GM23338 (cell line): ENCODE measurements at regions not wholly inside any gene's neighbourhood (a gene's known extent, or its start where the extent isn't known, plus 50 kb on each side); places are given as distances from the start of the nearest gene placed in this dataset.
A peak's percentile ranks its signal among the peaks of the same experiment; 100 is the strongest.

Source experiments
- ATAC-seq: fragments of 200-7000 bp; cut with Tn5 transposase; 3 replicates; pipeline ENCODE4 v1.9.1; 2020
- DNase-seq: peaks from one replicate; pipeline ENCODE4 v3.0.0-alpha.2; 2015; ENCODE audit warnings: low spot score
- H2AFZ ChIP-seq: fragments of 200-600 bp; sonication (generic); 2 replicates; pipeline ENCODE4 v1.8.0; 2016; ENCODE audit warnings: antibody characterized with exemption, mild to moderate bottlenecking, moderate library complexity
- H3F3A ChIP-seq: fragments of 200-600 bp; sonication (generic); replicated peaks from 2 replicates; pipeline ENCODE4 v1.8.0; 2017; ENCODE audit warnings: antibody characterized with exemption, mixed run types, low read depth
- H3K27ac ChIP-seq: fragments of 200-600 bp; sonication (generic); 2 replicates; pipeline ENCODE4 v1.6.1; 2016; ENCODE audit warnings: low read depth
- H3K27me3 ChIP-seq: fragments of 200-600 bp; sonication (generic); 2 replicates; pipeline ENCODE4 v1.8.0; 2016; ENCODE audit warnings: mild to moderate bottlenecking, mixed run types, moderate library complexity; ENCODE audit not compliant: insufficient read depth
- H3K36me3 ChIP-seq: fragments of 200-600 bp; sonication (generic); 2 replicates; pipeline ENCODE4 v1.8.0; 2016; ENCODE audit warnings: mild to moderate bottlenecking; ENCODE audit not compliant: insufficient read depth
- H3K4me1 ChIP-seq: fragments of 200-600 bp; sonication (generic); 2 replicates; pipeline ENCODE4 v1.8.0; 2016; ENCODE audit warnings: mild to moderate bottlenecking, moderate library complexity; ENCODE audit not compliant: insufficient read depth
- H3K4me2 ChIP-seq: fragments of 200-600 bp; sonication (generic); 2 replicates; pipeline ENCODE4 v1.7.1; 2017; ENCODE audit warnings: mixed run types
- H3K4me3 ChIP-seq: fragments of 200-600 bp; sonication (generic); 2 replicates; pipeline ENCODE4 v1.6.1; 2016; ENCODE audit warnings: mixed run types
- H3K79me2 ChIP-seq: fragments of 200-600 bp; sonication (generic); replicated peaks from 2 replicates; pipeline ENCODE4 v1.8.0; 2017; ENCODE audit warnings: mild to moderate bottlenecking; ENCODE audit not compliant: insufficient read depth
- H3K9me2 ChIP-seq: fragments of 200-600 bp; sonication (generic); 2 replicates; pipeline ENCODE4 v1.8.0; 2017; ENCODE audit not compliant: insufficient read depth
- H4K20me1 ChIP-seq: fragments of 200-600 bp; sonication (generic); replicated peaks from 2 replicates; pipeline ENCODE4 v1.8.0; 2017; ENCODE audit warnings: mild to moderate bottlenecking; ENCODE audit not compliant: insufficient read depth
- H3K27ac Mint-ChIP-seq: 2 replicates; pipeline ENCODE4 v1.8.0; 2020; ENCODE audit warnings: inconsistent platforms, mild to moderate bottlenecking, moderate library complexity, mixed read lengths
- H3K27me3 Mint-ChIP-seq: 3 replicates; pipeline ENCODE4 v1.8.0; 2022; ENCODE audit warnings: low read depth, mild to moderate bottlenecking, moderate library complexity, mixed read lengths, inconsistent platforms; ENCODE audit not compliant: insufficient read depth, poor library complexity
- H3K36me3 Mint-ChIP-seq: 3 replicates; pipeline ENCODE4 v1.8.0; 2021; ENCODE audit warnings: low read depth, mild to moderate bottlenecking, inconsistent platforms, moderate library complexity, mixed read lengths
- H3K4me1 Mint-ChIP-seq: 3 replicates; pipeline ENCODE4 v1.8.0; 2020; ENCODE audit warnings: mild to moderate bottlenecking, inconsistent platforms, mixed read lengths
- H3K4me3 Mint-ChIP-seq: 3 replicates; pipeline ENCODE4 v1.8.0; 2021; ENCODE audit warnings: moderate library complexity, mild to moderate bottlenecking, inconsistent platforms, mixed read lengths
- H3K9me3 Mint-ChIP-seq: 3 replicates; pipeline ENCODE4 v1.8.0; 2020; ENCODE audit warnings: moderate library complexity, mild to moderate bottlenecking, inconsistent platforms, mixed read lengths
- CREB1 ChIP-seq: fragments of 250-450 bp; sonication (Bioruptor Pico); IDR thresholded peaks from 2 replicates; pipeline ENCODE4 v1.5.0; 2020; ENCODE audit warnings: low read depth, mild to moderate bottlenecking, moderate library complexity
- JUNB ChIP-seq: IDR thresholded peaks from one replicate; pipeline ENCODE4 v1.6.1; 2016; ENCODE audit warnings: antibody characterized with exemption; ENCODE audit not compliant: unreplicated experiment
- NANOG ChIP-seq: IDR thresholded peaks from 2 replicates; pipeline ENCODE4 v1.6.1; 2016; ENCODE audit warnings: antibody characterized with exemption, borderline replicate concordance
- REST ChIP-seq: IDR thresholded peaks from one replicate; pipeline ENCODE4 v1.6.1; 2018; ENCODE audit warnings: antibody characterized with exemption; ENCODE audit not compliant: unreplicated experiment
- STAT1 ChIP-seq: IDR thresholded peaks from one replicate; pipeline ENCODE4 v1.6.1; 2016; ENCODE audit warnings: antibody characterized with exemption; ENCODE audit not compliant: unreplicated experiment
- ZNF114 ChIP-seq: fragments of 250-450 bp; sonication (Bioruptor Pico); IDR thresholded peaks from 2 replicates; pipeline ENCODE4 v1.5.0; 2020; ENCODE audit warnings: mild to moderate bottlenecking, moderate library complexity
- ZNF462 ChIP-seq: fragments of 250-450 bp; sonication (Bioruptor Pico); IDR thresholded peaks from 2 replicates; pipeline ENCODE4 v1.5.0; 2020; ENCODE audit warnings: mild to moderate bottlenecking, moderate library complexity
- TF ChIP-seq, protein P1 (sequence below), 2 experiments: fragments of 200-600 bp in 1 of 2; sonication (generic) in 1 of 2; conservative IDR thresholded peaks; 2 replicates each; pipeline versions ENCODE4 v1.5.1 to v1.6.1; 2016 to 2017; ENCODE audit warnings: antibody characterized with exemption in 2 of 2, low read depth in 2 of 2, mild to moderate bottlenecking in 2 of 2, moderate library complexity in 1 of 2
- TF ChIP-seq, protein P2 (sequence below): IDR thresholded peaks from 2 replicates; pipeline ENCODE4 v1.6.1; 2016; ENCODE audit warnings: antibody characterized with exemption

- TF ChIP-seq, protein P1, sequence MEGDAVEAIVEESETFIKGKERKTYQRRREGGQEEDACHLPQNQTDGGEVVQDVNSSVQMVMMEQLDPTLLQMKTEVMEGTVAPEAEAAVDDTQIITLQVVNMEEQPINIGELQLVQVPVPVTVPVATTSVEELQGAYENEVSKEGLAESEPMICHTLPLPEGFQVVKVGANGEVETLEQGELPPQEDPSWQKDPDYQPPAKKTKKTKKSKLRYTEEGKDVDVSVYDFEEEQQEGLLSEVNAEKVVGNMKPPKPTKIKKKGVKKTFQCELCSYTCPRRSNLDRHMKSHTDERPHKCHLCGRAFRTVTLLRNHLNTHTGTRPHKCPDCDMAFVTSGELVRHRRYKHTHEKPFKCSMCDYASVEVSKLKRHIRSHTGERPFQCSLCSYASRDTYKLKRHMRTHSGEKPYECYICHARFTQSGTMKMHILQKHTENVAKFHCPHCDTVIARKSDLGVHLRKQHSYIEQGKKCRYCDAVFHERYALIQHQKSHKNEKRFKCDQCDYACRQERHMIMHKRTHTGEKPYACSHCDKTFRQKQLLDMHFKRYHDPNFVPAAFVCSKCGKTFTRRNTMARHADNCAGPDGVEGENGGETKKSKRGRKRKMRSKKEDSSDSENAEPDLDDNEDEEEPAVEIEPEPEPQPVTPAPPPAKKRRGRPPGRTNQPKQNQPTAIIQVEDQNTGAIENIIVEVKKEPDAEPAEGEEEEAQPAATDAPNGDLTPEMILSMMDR (conservative IDR thresholded peaks at IDR 0.05; ENCODE audit: low read depth in 2 of 2) = no peak
Measured at GRCh38 chr9:134525070-134525815, 116.4 kb upstream of the COL5A1 start (continued).

DNA sequence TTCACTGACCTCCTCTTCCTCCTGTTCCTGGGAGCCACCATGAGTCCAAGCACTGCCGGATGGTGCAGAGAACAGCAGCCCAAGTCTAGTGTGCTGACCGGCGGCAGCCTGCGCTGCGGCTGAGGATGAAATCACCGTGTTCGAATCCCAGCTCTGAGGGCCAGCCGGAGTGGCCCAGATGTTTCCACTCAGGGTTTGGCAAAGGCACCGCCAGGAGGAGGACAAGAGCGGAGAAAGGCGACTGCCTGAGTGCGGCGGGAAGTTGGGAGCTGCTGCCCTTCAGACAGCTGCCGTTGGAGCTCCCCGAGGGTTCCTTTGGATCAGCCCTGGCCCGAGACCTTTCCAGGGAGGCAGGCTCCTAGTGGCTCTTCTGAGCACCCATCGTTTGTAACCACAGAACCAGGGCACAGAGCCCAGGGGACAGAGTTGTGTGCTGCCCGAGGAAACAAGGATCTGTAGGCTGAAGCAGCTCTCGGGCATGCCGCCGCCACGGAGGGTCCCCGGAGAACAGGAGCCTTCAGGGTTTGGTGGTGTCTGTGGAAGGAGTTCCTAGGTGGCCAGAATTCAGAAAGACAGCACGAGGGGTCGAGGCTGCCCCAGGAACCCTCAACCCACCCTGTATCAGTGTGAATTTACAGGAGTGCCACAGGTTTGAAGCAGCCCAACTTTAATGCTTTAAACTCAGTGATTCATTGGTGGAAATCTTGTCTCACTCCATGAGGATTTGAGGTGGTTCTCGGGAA lies 115.6 kb upstream of the COL5A1 start:
- H3K9me2 ChIP-seq = no peaks in the 10 kb centered on the region
- no peaks in the 10 kb centered on the region for H3K4me1 ChIP-seq
- no peaks in the 10 kb centered on the region for H3K27me3 ChIP-seq
- no peak overlapping the region for H3K4me3 ChIP-seq
- Mint-ChIP-seq H3K9me3 (peaks cover 7% of the 10 kb centered on the region), H3K36me3 (peaks cover 3% of the 10 kb centered on the region; the same call in 1 of the 3 replicates), H3K27me3 (peaks cover 3% of the 10 kb centered on the region), H3K4me1 (peaks cover 11% of the 10 kb centered on the region; the same call in 2 of the 3 replicates), H3K27ac (no peak overlapping the region), H3K4me3 (no peak overlapping the region)
- DNase-seq = no peak
- ATAC-seq = no peak
- H4K20me1 ChIP-seq = no peaks in the 10 kb centered on the region
- no peak overlapping the region for H3K27ac ChIP-seq
- H3F3A ChIP-seq = no peaks in the 10 kb centered on the region
- no peaks in the 10 kb centered on the region for H3K36me3 ChIP-seq
- H3K4me2 ChIP-seq = no peak overlapping the region
- H2AFZ ChIP-seq = 0 out of 2 replicates have a peak overlapping the region, but pooled peaks have one; percentile 18
- H3K79me2 ChIP-seq = no peaks in the 10 kb centered on the region
- no peak for TF ChIP-seq CREB1
- no peak for TF ChIP-seq REST
- TF ChIP-seq, protein P2, sequence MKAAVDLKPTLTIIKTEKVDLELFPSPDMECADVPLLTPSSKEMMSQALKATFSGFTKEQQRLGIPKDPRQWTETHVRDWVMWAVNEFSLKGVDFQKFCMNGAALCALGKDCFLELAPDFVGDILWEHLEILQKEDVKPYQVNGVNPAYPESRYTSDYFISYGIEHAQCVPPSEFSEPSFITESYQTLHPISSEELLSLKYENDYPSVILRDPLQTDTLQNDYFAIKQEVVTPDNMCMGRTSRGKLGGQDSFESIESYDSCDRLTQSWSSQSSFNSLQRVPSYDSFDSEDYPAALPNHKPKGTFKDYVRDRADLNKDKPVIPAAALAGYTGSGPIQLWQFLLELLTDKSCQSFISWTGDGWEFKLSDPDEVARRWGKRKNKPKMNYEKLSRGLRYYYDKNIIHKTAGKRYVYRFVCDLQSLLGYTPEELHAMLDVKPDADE = no peak
- TF ChIP-seq STAT1 = no peak
- TF ChIP-seq NANOG = no peak
- TF ChIP-seq ZNF462 (CRISPR knock-in tag) = no peak
- TF ChIP-seq JUNB = no peak
- TF ChIP-seq ZNF114 (CRISPR knock-in tag) = no peak
